ENCODE measurements at regions not wholly inside any gene's neighbourhood (a gene's known extent, or its start where the extent isn't known, plus 50 kb on each side); places are given as distances from the start of the nearest gene placed in this dataset.

DNA sequence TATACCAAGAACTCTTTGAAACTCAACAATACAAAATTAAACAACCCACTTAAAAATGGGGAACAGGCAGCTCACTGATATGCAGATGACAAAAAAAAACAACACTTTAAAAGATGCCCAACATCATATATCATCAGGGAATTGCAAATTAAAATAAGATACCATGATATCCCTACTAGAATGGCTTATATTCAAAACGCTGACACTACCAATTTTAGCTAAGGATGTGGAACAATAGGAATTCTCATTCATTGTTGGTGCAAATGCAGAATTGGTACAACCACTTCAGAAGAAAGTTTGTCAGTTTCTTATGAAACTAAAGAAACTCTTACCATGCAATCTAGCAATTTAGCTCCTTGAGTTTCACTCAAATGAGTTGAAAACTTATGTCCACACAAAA lies 259.0 kb upstream of the HS3ST1 start:
- no peak for TF ChIP-seq POLR2AphosphoS5 (IDR thresholded peaks at IDR 0.05)
- TF ChIP-seq CTCF (IDR thresholded peaks at IDR 0.05), result no peak
- no peak for TF ChIP-seq POLR2A (IDR thresholded peaks at IDR 0.05)
- TF ChIP-seq EP300 (IDR thresholded peaks at IDR 0.05; ENCODE audit: low read depth), result no peak

All from transverse colon (tissue), 4 donors.